ENCODE measurements at regions not wholly inside any gene's neighbourhood (a gene's known extent, or its start where the extent isn't known, plus 50 kb on each side); places are given as distances from the start of the nearest gene placed in this dataset.

GRCh38 chr22:22369964-22370270, 125.3 kb downstream of the VPREB1 start:
- TF ChIP-seq POLR2A (IDR thresholded peaks at IDR 0.05) (no peak), CTCF (IDR thresholded peaks at IDR 0.05) (no peak)
